Activated CD4-positive, alpha-beta T cell treated with anti-CD3 and anti-CD28 coated beads, Interleukin-2, Interleukin-6, amounts not matched to agents 100 ng/mL and 50 ng/mL, durations not matched to agents 16 hours and 8 hours (primary cell): ENCODE measurements at regions not wholly inside any gene's neighbourhood (a gene's known extent, or its start where the extent isn't known, plus 50 kb on each side); places are given as distances from the start of the nearest gene placed in this dataset.

Experiments used
- DNase-seq: peaks from one replicate; pipeline ENCODE4 v3.0.0-alpha.2; 2020

DNA sequence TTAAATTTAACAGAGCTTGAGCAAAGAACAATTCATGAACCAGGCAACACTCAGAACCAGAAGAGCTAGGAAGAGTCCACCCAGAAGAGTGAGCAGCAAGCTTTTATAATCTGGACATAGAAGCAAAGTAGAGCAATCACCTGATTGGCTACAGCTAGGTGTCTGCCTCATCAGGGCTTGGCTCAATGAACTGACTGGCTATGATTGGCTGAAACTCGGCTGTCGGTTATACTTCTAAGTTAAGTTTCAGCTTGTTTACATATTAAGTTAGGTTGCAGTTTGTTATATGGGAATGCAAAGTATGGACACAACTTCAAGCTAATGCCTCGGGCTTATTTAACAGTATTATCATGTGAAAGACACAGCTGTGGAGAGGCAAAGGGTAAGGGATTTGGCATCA lies 63.2 kb upstream of the NABP1 start:
- DNase-seq = no peak

DNA sequence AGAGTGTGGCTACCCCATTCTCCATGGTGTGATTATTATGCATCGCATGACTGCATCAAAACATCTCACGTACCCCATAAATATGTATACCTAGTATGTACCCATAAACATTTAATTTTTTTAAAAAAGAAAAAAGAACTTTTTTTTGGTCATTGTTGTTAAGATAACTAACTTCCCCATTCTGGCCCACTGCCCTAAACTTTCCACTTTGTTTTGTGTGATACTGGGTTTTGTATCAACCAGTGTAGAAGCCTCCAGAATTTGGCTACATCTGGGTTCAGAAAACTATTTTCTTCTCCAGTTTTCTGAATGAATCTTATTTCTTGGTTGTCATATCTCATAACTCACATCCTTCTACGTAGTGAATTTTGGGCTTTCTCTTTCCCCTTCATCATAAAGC lies 62.3 kb upstream of the NABP1 start:
- DNase-seq = no peak

GRCh38 chr2:191617575-191617974 lies 60.4 kb upstream of the NABP1 start:
- DNase-seq = peak; percentile 77

- DNase-seq = no peak
These were observed 59.7 kb upstream of the NABP1 start for GRCh38 chr2:191618046-191618780.

- DNase-seq = no peak
These were observed 59.1 kb upstream of the NABP1 start for GRCh38 chr2:191618786-191619185.

DNA sequence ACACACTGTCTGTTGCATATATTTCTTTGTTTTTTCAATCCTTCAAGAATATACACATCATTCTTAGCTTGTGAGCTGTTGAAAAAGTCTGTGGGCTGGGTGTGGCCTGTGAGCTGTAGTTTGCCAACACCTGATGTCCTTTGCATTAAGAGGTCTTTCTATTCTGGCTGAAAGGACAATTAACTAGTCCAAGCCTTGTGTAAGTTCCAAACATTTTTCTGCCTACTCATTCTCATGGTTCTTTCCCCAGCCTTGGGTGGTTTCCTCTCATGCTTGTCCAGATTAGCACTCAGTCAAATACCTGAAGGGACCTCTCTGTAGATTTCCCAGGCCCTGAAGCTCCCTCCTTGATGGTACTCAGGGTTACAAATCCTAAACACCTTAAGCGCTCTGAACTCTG lies 57.8 kb upstream of the NABP1 start:
- no peak for DNase-seq

GRCh38 chr2:191622374-191623320 lies 55.3 kb upstream of the NABP1 start:
- DNase-seq = peak; percentile 28

GRCh38 chr2:191625016-191625415 lies 52.9 kb upstream of the NABP1 start:
- DNase-seq = peak; percentile 49

DNA sequence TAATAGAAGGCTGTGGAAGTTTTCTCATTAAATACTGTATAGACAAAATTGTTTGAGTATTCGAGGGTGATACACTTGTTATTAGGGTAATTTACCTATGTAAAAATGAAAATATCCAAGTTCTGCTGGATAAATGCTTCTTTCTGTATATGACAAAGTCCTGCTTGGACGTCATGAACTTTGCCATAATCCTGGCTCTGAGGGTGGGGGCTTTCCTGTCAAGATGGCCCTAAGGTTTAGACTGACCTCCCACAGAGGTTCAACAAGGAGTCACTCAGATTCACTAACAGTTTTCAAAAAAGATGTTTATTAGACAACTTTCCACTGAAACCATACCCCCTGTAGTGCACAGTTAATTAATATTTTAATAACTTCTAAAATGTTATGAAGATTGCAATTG lies 52.5 kb upstream of the NABP1 start:
- no peak for DNase-seq

DNA sequence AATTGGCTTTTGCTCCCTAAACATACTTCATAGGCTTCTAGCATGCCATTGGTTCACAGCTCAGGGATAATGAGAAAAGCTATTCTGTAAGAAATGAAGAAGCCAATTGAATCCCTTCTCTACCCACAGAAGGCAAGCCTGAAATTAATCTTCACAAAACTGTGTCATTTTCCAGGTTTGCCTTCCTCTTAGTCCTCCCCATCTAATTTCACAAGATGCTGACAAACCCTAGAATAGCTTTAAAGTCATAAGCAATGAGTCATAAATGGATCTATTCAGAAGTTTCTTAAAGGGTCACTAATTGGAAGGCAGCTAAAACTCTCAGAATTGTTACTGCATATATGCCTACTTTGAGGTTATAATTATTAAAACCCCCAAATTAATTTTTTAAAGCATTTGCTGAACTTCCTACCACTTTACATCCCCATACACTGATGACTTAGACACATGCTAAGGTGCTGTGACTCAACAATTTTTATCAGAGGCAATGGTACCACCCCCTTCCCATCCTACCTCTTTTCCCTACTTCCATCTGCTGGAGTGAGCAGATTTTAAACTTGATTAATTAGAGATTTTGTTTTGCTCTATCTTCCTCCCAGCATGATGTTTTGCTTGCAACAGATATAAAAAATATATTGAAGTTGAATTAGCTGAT lies 51.3 kb upstream of the NABP1 start:
- no peak for DNase-seq

DNA sequence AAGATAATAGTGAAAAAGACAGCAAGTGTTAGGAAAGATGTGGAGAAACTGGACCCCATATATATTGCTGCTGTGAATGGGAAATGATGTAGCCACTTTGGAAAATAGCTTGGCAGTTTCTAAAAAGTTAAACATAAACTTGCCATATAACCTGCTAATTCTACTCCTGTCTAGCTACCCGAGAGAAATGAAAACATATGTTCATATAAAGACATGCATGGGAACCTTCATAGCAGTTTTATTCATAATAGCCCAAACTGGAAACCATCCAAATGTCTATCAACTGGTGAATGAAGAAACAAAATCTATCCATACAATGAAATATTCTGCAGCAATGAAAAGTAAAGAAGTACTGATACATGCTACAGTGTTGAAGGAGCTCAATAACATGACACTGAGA lies 50.4 kb upstream of the NABP1 start:
- DNase-seq = no peak
